Activated naive CD4-positive, alpha-beta T cell treated with Interleukin-2 at 50 U/mL for 16 hours (primary cell): ENCODE measurements at regions not wholly inside any gene's neighbourhood (a gene's known extent, or its start where the extent isn't known, plus 50 kb on each side); places are given as distances from the start of the nearest gene placed in this dataset.
A peak's percentile ranks its signal among the peaks of the same experiment; 100 is the strongest.

Experiments
- DNase-seq: peaks from one replicate; pipeline ENCODE4 v3.0.0-alpha.2; 2020

GRCh38 chr22:49448526-49448925 lies 379.1 kb downstream of the BRD1 start:
- no peak for DNase-seq

- DNase-seq: no peak
Measured at GRCh38 chr22:49447837-49448236, 379.8 kb downstream of the BRD1 start.

DNA sequence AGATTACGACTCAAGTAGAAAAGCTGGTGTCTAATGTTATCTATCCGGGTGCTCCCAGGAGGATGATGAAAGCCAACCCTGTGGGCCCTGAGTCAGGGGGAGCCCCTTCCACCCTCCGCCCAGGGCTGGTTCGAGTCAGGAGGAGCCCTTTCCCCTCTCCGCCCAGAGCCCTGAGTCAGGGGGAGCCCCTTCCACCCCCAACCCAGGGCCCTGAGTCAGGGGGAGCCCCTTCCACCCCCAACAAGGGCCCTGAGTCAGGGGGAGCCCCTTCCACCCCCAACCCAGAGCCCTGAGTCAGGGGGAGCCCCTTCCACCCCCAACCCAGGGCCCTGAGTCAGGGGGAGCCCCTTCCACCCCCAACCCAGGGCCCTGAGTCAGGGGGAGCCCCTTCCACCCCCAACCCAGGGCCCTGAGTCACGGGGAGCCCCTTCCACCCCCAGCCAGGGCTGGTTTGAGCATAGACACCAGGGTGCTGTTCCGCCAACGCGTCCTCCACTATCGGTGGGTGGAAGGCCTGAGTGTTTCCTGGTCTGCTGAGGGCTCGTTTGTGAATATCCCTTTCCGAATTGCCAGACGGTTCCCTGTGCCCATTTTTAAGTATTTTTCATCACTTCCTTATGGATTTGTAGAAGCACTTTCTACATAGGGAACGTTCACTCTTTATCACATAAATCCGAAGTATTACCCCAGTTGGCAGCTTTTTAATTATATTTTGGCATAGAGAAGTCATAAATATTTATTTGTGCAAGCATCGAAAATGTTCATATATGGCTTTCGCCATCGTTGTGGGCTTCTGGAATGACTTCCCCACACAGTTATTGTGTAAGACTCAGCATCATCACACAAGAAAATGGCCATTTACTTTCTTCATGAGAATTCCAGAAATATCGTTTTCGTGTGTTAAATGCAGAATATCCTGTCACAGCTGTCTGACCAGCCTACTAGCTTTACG lies 380.6 kb downstream of the BRD1 start:
- DNase-seq: peak; percentile 13

DNA sequence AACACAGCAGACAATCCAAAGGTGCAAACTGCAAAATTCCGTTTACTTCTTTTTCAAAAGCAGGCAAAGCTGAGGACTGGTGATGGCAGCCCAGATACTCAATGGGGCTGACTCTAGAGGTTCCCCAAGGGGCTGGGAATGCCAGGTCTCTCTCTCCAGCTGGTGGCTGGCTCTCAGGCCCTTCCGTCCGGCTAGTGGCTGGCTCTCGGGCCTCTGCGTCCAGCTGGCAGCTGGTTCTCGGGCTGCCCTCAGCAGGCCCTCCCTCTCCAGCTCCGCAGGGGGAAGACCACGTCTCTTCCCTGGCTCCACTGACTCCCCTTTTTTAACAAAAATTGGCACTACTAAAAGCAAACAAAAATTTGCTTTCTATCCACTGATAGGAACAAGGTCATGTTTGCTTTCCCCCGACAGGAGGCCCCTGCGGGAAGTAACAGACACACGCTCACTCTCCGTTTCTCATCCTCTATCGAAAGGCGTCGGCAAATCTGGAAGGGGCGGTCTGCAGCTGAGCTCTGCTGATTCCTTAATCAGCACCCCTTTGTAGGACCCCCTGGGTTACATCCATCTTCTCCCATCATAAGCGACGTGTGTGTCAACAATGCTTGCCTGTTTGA lies 381.4 kb downstream of the BRD1 start:
- DNase-seq: no peak

- DNase-seq: no peak
Measured at GRCh38 chr22:49444781-49445180, 382.9 kb downstream of the BRD1 start.

GRCh38 chr22:49440931-49441330 lies 386.7 kb downstream of the BRD1 start:
- DNase-seq: no peak

DNA sequence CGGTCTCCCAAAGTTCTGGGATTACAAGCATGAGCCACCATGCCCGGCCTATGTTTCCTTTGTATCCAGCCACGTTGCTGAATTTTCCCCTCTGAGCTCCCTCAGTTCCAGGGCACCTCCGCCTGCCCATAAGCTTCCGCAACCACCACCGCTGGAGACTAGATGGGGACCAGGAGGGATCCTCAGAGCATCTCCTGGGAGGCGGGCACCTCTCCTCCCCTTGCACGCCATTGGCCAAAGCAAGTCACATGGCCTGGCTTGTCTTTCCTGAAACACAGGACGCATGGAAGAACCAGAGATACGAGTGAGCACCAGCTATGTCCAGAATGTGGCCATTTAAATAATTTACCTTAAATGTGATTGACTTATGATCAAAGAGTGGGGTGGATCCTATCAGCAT lies 388.3 kb downstream of the BRD1 start:
- no peak for DNase-seq

- no peak for DNase-seq
Measured at GRCh38 chr22:49437956-49438355, 389.7 kb downstream of the BRD1 start.

DNA sequence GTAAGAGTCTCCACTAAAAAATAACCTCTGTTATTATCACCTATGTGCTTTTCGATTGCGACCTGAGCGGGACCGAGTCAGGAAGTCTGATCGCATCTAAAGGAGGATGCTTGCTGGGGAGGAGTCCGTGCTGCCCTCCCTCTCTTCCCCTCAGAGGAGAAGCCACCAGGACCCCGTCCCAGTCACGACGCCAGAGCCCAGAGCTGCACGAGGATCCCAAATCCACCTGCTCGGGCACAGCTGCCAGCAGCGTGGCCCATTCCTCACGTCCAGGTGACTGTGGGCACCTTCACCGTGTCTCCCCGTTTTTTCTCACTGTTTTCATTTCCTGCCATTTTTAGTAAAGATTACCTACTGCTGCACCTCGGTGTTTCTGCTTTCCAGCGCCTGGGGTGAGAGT lies 390.3 kb downstream of the BRD1 start:
- DNase-seq: no peak

- DNase-seq: no peak
Measured at GRCh38 chr22:49436056-49436455, 391.6 kb downstream of the BRD1 start.

DNA sequence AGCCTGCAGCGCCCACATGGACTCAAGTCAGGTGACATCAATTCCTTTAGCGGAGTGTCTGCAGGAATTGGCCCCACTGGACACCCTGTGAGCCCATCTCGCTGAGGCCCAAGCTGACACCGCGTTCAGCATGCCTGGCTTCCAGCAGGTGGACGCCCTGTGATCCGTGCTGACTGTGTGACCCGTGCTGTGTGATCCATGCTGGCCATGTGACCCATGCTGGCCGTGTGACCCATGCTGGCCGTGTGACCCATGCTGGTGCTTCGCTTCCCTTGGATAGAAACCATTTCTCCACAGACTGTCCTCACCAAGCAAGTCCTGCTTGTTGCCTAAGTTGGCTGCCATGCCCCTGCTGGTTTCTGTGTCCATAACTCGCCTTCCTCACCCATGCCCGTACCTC lies 392.1 kb downstream of the BRD1 start:
- DNase-seq: no peak

GRCh38 chr22:49433717-49434611 lies 393.7 kb downstream of the BRD1 start:
- DNase-seq: no peak

GRCh38 chr22:49432897-49433443 lies 394.7 kb downstream of the BRD1 start:
- DNase-seq: no peak

- DNase-seq: no peak
Measured at GRCh38 chr22:49432211-49432896, 395.3 kb downstream of the BRD1 start.

DNA sequence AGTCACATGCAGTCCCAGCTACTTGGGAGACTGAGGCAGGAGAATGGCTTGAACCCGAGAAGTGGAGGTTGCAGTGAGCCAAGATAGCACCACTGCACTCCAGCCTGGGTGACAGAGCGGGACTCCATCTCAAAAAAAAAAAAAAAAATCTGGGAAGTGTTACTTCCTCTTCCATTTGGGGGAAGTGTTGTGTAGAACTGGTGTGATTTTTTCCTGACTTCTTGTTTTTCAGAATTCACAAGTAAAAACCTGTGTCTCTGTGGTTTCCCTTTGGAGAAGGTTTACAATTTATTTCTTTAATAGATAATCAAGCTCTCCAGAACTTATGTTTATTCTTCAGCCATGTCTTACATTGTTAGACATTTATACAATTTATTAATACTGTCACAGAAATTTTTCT lies 396.1 kb downstream of the BRD1 start:
- DNase-seq: no peak

GRCh38 chr22:49429066-49429465 lies 398.6 kb downstream of the BRD1 start:
- DNase-seq: no peak

DNA sequence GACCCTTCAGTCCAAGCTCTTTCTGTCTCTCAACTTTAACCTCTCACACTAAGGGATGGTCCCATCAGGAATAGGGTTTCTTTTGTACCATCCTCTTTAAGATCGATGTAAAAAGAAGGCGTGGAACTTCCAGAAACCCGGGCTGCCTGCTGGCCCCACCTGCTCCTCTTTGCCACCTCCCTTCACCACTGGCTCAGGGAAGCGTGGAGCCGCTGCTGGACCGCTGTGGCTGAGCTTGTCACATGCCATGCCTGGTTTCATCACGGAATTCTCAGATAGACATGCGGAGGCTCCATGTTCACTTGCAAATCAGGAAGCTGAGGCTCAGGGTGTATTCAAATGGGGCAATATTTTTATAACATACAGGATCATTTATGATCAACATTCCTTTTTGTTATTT lies 399.7 kb downstream of the BRD1 start:
- no peak for DNase-seq

DNA sequence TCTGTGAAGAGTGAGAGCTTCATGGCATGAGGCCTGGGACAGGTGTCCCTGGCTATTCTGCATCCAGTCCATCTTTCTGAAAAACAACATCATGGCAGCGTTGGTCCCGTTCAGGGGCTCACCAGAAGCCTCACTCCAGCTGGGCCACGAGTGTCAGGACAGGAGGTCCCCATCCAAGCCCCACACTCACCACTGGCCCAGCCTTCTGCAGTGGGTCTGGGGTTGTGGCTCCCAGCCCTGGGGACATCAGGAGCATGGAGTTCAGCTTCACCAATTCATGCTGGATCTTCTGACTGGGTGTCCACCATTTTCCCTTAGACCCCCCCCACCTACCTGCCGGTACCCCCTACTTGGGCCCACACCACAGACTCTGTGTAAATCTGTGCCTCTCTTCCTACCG lies 400.3 kb downstream of the BRD1 start:
- DNase-seq: no peak

GRCh38 chr22:49426618-49427266 lies 400.9 kb downstream of the BRD1 start:
- no peak for DNase-seq

DNA sequence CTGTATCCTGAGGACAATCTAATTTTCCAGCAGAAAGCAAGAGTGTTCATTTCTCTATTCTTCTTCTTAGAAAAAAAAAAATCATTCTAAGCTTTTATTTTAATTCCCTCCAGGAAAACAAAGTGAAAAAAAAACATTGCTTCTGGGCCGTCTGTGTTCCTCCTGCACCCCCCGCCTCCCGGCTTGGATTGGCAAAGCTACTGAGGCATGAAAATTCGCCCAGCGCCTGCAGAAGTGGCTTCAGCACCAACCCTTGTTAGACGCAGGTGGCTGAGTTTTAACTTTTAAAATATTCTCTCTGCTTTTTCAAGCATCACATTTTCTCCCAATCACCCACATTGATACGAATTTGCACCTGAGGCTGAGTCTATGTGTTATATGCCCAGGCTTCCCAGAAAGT lies 401.6 kb downstream of the BRD1 start:
- no peak for DNase-seq

- DNase-seq: no peak
Measured at GRCh38 chr22:49425356-49425755, 402.3 kb downstream of the BRD1 start.

DNA sequence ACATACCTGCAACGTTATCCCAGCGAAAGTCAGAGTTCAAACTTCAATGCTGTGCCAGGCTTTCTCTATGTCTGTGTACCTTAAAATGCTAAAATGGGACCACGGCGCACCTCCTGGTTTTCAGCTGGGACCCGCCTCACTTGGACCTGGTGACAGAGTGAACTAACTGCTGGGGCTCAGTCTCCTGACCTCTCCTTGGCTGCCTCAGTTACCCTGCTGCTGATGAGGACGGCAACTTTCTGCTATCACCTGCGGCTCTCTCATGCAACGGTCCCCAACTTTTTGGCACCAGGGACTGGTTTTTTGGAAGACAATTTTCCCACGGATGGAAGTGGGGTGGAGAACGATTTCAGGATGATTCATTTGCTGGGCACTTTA lies 402.8 kb downstream of the BRD1 start:
- no peak for DNase-seq
